ENCODE measurements at regions not wholly inside any gene's neighbourhood (a gene's known extent, or its start where the extent isn't known, plus 50 kb on each side); places are given as distances from the start of the nearest gene placed in this dataset.
"Not testable (repeated sequence)": the region's sequence is repeated elsewhere in the genome, so short reads cannot be mapped to it uniquely, and the experiment has no call there.

- in situ Hi-C loops (cut with HindIII; ENCODE audit: low pct_unique_long_range_greater_than_20kb, low sequenced_read_pairs): not testable (repeated sequence)
These were observed 758.1 kb upstream of the SLC8A1 start for GRCh38 chr2:41210030-41210429.

GRCh38 chr2:41216978-41217377, 765.1 kb upstream of the SLC8A1 start:
- no peak for DNase-seq (ENCODE audit: low read depth, low spot score)
- in situ Hi-C loops (cut with HindIII; ENCODE audit: low pct_unique_long_range_greater_than_20kb, low sequenced_read_pairs): no loop called here

More at GRCh38 chr2:41210030-41210429, 758.1 kb upstream of the SLC8A1 start:
- not testable (repeated sequence) for DNase-seq (ENCODE audit: low read depth, low spot score)

GRCh38 chr2:41222593-41222992, 770.7 kb upstream of the SLC8A1 start:
- no peak for DNase-seq (ENCODE audit: low read depth, low spot score)
- in situ Hi-C loops (cut with HindIII; ENCODE audit: low pct_unique_long_range_greater_than_20kb, low sequenced_read_pairs): no loop called here

GRCh38 chr2:41234093-41234492, 782.2 kb upstream of the SLC8A1 start:
- in situ Hi-C loops (cut with HindIII; ENCODE audit: low pct_unique_long_range_greater_than_20kb, low sequenced_read_pairs): no loop called here

GRCh38 chr2:41241325-41242000, 789.6 kb upstream of the SLC8A1 start:
- in situ Hi-C loops (cut with HindIII; ENCODE audit: low pct_unique_long_range_greater_than_20kb, low sequenced_read_pairs): no loop called here
- no peak for DNase-seq (ENCODE audit: low read depth, low spot score)

More at GRCh38 chr2:41234093-41234492, 782.2 kb upstream of the SLC8A1 start:
- no peak for DNase-seq (ENCODE audit: low read depth, low spot score)

- peak; percentile 25 for DNase-seq (ENCODE audit: low read depth, low spot score)
- in situ Hi-C loops (cut with HindIII; ENCODE audit: low pct_unique_long_range_greater_than_20kb, low sequenced_read_pairs): no loop called here
These were observed 790.1 kb upstream of the SLC8A1 start for GRCh38 chr2:41242001-41242331.

GRCh38 chr2:41267929-41268659, 779.7 kb upstream of the PKDCC start:
- in situ Hi-C loops (cut with HindIII; ENCODE audit: low pct_unique_long_range_greater_than_20kb, low sequenced_read_pairs): no loop called here
- DNase-seq (ENCODE audit: low read depth, low spot score): no peak

GRCh38 chr2:41283079-41283775, 764.6 kb upstream of the PKDCC start:
- peak; percentile 41 for DNase-seq (ENCODE audit: low read depth, low spot score)
- in situ Hi-C loops (cut with HindIII; ENCODE audit: low pct_unique_long_range_greater_than_20kb, low sequenced_read_pairs): no loop called here

- in situ Hi-C loops (cut with HindIII; ENCODE audit: low pct_unique_long_range_greater_than_20kb, low sequenced_read_pairs): no loop called here
These were observed 754.3 kb upstream of the PKDCC start for GRCh38 chr2:41293491-41293890.

GRCh38 chr2:41294331-41294730, 753.5 kb upstream of the PKDCC start:
- DNase-seq (ENCODE audit: low read depth, low spot score): peak; percentile 71
- in situ Hi-C loops (cut with HindIII; ENCODE audit: low pct_unique_long_range_greater_than_20kb, low sequenced_read_pairs): no loop called here

More at GRCh38 chr2:41293491-41293890, 754.3 kb upstream of the PKDCC start:
- DNase-seq (ENCODE audit: low read depth, low spot score): no peak

GRCh38 chr2:41313082-41313481, 734.7 kb upstream of the PKDCC start:
- in situ Hi-C loops (cut with HindIII; ENCODE audit: low pct_unique_long_range_greater_than_20kb, low sequenced_read_pairs): no loop called here
- no peak for DNase-seq (ENCODE audit: low read depth, low spot score)

- in situ Hi-C loops (cut with HindIII; ENCODE audit: low pct_unique_long_range_greater_than_20kb, low sequenced_read_pairs): no loop called here
- no peak for DNase-seq (ENCODE audit: low read depth, low spot score)
These were observed 733.2 kb upstream of the PKDCC start for GRCh38 chr2:41314511-41315070.

GRCh38 chr2:41319437-41319836, 728.4 kb upstream of the PKDCC start:
- in situ Hi-C loops (cut with HindIII; ENCODE audit: low pct_unique_long_range_greater_than_20kb, low sequenced_read_pairs): no loop called here

GRCh38 chr2:41320491-41320890, 727.3 kb upstream of the PKDCC start:
- no peak for DNase-seq (ENCODE audit: low read depth, low spot score)
- in situ Hi-C loops (cut with HindIII; ENCODE audit: low pct_unique_long_range_greater_than_20kb, low sequenced_read_pairs): no loop called here

More at GRCh38 chr2:41319437-41319836, 728.4 kb upstream of the PKDCC start:
- DNase-seq (ENCODE audit: low read depth, low spot score): no peak

- in situ Hi-C loops (cut with HindIII; ENCODE audit: low pct_unique_long_range_greater_than_20kb, low sequenced_read_pairs): no loop called here
- DNase-seq (ENCODE audit: low read depth, low spot score): no peak
These were observed 726.5 kb upstream of the PKDCC start for GRCh38 chr2:41321351-41321750.

GRCh38 chr2:41326851-41327250, 721.0 kb upstream of the PKDCC start:
- in situ Hi-C loops (cut with HindIII; ENCODE audit: low pct_unique_long_range_greater_than_20kb, low sequenced_read_pairs): no loop called here

GRCh38 chr2:41329040-41329439, 718.8 kb upstream of the PKDCC start:
- in situ Hi-C loops (cut with HindIII; ENCODE audit: low pct_unique_long_range_greater_than_20kb, low sequenced_read_pairs): no loop called here
- no peak for DNase-seq (ENCODE audit: low read depth, low spot score)

More at GRCh38 chr2:41326851-41327250, 721.0 kb upstream of the PKDCC start:
- peak; percentile 20 for DNase-seq (ENCODE audit: low read depth, low spot score)

GRCh38 chr2:41334159-41334558, 713.7 kb upstream of the PKDCC start:
- in situ Hi-C loops (cut with HindIII; ENCODE audit: low pct_unique_long_range_greater_than_20kb, low sequenced_read_pairs): no loop called here
- DNase-seq (ENCODE audit: low read depth, low spot score): no peak
